Caki2 (cell line): ENCODE measurements at regions not wholly inside any gene's neighbourhood (a gene's known extent, or its start where the extent isn't known, plus 50 kb on each side); places are given as distances from the start of the nearest gene placed in this dataset.
"Not testable (repeated sequence)": the region's sequence is repeated elsewhere in the genome, so short reads cannot be mapped to it uniquely, and the experiment has no call there.

Source experiments
- DNase-seq: peaks from one replicate; pipeline ENCODE4 v3.0.0-alpha.2; 2015; ENCODE audit warnings: low read depth
- in situ Hi-C: cut with HindIII; loops from 2 replicates; pipeline ENCODE4 v1.10.0; 2016; ENCODE audit warnings: low sequenced_read_pairs, low pct_unique_long_range_greater_than_20kb, mixed read lengths

GRCh38 chr4:55247521-55247920 is 98.5 kb upstream of the SRD5A3 start:
- in situ Hi-C loops = no loop called here
- no peak for DNase-seq

GRCh38 chr4:55248756-55249155 is 97.3 kb upstream of the SRD5A3 start:
- no peak for DNase-seq
- in situ Hi-C loops = no loop called here

- in situ Hi-C loops = no loop called here
These were observed 96.6 kb upstream of the SRD5A3 start for GRCh38 chr4:55249476-55249875.

GRCh38 chr4:55251342-55251741 is 94.7 kb upstream of the SRD5A3 start:
- DNase-seq = no peak
- in situ Hi-C loops = no loop called here

More at GRCh38 chr4:55249476-55249875, 96.6 kb upstream of the SRD5A3 start:
- no peak for DNase-seq

- DNase-seq = no peak
- in situ Hi-C loops = no loop called here
These were observed 94.1 kb upstream of the SRD5A3 start for GRCh38 chr4:55251896-55252295.

- in situ Hi-C loops = no loop called here
- no peak for DNase-seq
These were observed 92.0 kb upstream of the SRD5A3 start for GRCh38 chr4:55253948-55254593.

GRCh38 chr4:55255179-55255578 is 90.9 kb upstream of the SRD5A3 start:
- no peak for DNase-seq
- in situ Hi-C loops = no loop called here

- in situ Hi-C loops = no loop called here
- DNase-seq = no peak
These were observed 89.3 kb upstream of the SRD5A3 start for GRCh38 chr4:55256787-55257186.

- no peak for DNase-seq
- in situ Hi-C loops = no loop called here
These were observed 87.7 kb upstream of the SRD5A3 start for GRCh38 chr4:55258152-55258865.

GRCh38 chr4:55259294-55259693 is 86.7 kb upstream of the SRD5A3 start:
- no peak for DNase-seq
- in situ Hi-C loops = no loop called here

- DNase-seq = no peak
- in situ Hi-C loops = no loop called here
These were observed 76.6 kb upstream of the SRD5A3 start for GRCh38 chr4:55269470-55269869.

GRCh38 chr4:55269995-55270394 is 76.0 kb upstream of the SRD5A3 start:
- in situ Hi-C loops = no loop called here
- no peak for DNase-seq

- in situ Hi-C loops = no loop called here
These were observed 75.6 kb upstream of the SRD5A3 start for GRCh38 chr4:55270481-55270880.

GRCh38 chr4:55272102-55272501 is 73.9 kb upstream of the SRD5A3 start:
- DNase-seq = no peak
- in situ Hi-C loops = no loop called here

More at GRCh38 chr4:55270481-55270880, 75.6 kb upstream of the SRD5A3 start:
- no peak for DNase-seq

- no peak for DNase-seq
- in situ Hi-C loops = no loop called here
These were observed 73.5 kb upstream of the SRD5A3 start for GRCh38 chr4:55272589-55272988.

GRCh38 chr4:55277011-55277410 is 69.0 kb upstream of the SRD5A3 start:
- in situ Hi-C loops = no loop called here
- no peak for DNase-seq

- no peak for DNase-seq
- in situ Hi-C loops = no loop called here
These were observed 67.7 kb upstream of the SRD5A3 start for GRCh38 chr4:55278316-55278715.

GRCh38 chr4:55280474-55280873 is 65.6 kb upstream of the SRD5A3 start:
- in situ Hi-C loops, DNase-seq: not testable (repeated sequence)

GRCh38 chr4:55281118-55281683 is 64.8 kb upstream of the SRD5A3 start:
- DNase-seq, in situ Hi-C loops: not testable (repeated sequence)

GRCh38 chr4:55284331-55284730 is 61.7 kb upstream of the SRD5A3 start:
- in situ Hi-C loops = no loop called here
- DNase-seq = peak; percentile 4
